Amniotic epithelial cell (primary cell): ENCODE measurements at regions not wholly inside any gene's neighbourhood (a gene's known extent, or its start where the extent isn't known, plus 50 kb on each side); places are given as distances from the start of the nearest gene placed in this dataset.
"Not testable (repeated sequence)": the region's sequence is repeated elsewhere in the genome, so short reads cannot be mapped to it uniquely, and the experiment has no call there.

Experiments used
- DNase-seq: peaks from one replicate; pipeline ENCODE4 v3.0.0-alpha.2; 2010; ENCODE audit warnings: low read depth

DNA sequence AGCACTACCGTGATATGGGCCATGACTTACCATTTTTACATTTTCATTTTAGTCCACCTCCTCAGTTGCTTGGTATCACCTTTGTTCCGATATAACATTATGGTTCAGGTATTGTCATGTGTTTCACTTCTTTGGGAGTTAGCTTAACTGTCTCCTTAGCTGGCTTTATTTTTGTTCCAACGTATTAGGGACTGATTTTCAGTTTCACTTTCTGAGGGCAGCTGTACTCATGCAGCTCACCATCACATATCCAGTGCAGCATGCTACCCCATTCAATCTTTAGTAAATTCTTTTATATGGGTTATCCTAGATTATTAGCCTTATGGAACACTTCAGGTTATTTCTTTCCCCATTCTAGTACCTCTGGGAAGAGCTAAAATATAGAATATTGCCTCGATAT is 362.2 kb upstream of the IRAK1BP1 start:
- no peak for DNase-seq

DNA sequence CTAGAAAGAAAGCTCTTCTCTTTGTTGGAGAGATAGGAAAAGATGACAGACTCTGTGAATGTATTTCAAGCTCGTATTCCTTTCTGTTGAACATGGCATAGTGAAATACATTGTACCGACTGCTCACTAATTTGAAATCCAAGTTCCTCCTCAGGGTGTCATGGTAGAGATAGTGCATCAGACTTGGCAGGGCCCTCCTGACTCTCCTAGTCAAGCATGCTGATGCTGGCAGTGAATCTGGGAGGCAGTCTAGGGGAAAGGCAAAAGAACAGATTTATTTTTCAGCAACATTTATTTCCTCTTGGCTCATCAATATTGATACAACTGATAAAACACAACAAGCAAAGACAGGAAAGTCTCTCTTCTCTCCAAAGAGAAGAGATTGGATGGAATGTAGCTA is 356.3 kb upstream of the IRAK1BP1 start:
- no peak for DNase-seq

DNA sequence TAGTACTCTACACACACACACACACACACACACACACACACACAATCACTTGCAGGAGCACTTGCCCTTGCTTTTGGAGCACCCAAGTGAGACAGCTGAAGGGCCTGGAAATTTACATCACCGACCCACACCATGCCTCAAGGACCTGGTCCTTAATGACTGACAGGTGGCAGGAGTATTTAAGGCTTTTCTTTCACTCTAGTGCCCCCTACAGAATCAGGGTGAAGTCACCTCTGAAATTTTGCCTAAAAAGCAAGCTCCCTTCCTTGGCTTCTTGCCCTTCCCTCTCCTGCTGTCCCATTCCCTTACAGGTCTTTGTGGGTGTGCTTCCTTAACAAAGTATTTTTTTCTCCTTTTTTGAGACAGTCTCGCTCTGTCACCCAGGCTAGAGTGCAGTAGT is 353.5 kb upstream of the IRAK1BP1 start:
- DNase-seq = no peak

DNA sequence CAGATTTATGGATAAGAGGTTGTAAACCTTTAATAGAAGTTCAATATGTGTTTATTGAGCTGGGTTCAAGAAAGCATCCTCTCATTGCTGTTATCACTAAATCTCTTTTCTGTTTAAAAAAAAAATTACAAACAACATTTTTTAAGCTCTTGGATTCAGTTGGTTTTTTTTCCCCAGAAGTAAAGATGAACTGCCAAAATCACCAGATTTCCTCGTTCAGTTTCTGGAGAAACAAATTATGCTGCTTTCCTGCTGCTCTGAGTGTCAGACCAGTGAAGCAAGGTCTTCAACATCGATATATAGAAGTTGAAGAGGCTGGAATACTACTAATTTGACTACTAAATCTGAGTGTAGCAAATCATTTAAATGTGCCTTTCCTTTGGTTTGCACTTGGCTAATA is 352.1 kb upstream of the IRAK1BP1 start:
- no peak for DNase-seq

DNA sequence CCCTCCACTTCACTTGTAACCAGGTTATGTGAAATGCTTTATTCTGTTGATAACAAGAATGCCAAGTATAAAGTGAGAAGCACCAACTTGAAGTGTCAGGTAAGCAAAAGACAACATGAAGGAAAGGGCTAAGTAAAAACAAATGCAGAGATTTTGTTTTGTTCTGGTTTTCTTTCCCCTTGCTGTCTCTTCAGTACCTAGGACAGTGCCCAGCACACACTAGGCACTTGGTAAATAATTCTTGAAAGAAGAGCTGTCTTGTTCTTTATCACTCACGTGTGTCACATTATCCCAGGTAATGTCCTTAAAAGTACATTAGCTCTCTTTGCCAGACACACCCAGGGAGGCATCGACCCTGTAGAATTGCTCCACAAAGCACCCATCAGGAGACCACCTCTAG is 350.0 kb upstream of the IRAK1BP1 start:
- no peak for DNase-seq

DNA sequence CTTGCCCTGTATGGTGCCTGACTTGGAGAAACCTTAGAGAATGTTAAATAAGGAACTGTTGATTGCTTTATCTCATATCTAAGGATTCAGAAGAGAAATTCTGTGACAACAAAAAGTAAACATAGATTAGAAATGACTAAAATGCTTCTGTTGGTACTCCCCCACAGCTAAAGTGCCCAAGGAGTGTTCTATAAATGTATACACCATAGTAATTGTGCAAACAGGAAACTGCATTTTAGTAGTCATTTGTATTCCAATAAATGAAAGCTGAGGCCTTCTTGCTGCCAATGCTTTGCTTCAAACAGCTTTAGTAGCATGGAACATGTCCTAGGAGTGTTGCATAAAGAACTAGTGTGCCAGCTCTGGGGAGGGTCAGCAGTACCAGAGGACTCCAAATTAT is 343.7 kb upstream of the IRAK1BP1 start:
- peak; percentile 2 for DNase-seq

DNA sequence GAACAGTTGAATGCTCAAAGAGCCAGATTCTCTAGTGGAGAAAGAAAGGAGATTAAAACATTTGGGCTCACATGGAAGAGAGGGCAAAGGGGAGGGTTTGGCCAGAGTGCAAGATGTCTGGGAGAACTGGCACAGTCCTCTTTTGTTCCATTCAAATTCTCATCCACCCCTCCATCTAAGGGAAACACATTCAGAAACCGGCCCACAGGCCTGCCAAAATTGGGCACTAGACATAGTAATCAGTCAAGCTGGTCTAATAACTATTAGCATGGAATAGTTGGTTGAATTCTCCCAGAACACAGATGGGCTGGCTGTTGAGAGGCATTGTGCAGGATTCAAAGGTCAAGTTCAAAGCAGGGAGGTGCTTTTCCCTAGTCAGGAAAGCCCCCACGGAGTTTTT is 341.4 kb upstream of the IRAK1BP1 start:
- no peak for DNase-seq

DNA sequence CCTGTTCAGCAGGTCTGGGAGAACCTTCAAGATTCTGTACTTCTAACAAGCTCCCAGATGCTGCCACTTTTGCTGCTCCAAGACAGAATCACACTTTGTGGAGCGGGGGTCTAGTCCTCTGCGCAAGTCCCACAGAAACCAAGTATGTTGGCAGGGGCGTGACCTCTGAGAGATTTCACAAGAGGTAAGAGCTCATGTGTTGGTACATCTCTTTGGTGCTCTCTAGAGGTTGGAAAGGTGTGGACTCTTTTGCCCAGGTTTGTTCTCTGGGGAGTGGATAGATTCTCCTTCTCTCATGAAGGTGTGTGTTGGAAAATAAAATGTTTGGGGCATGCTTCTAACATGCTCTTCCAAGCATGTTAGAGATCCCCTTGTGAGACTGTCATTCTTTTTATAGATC is 340.9 kb upstream of the IRAK1BP1 start:
- DNase-seq = no peak

DNA sequence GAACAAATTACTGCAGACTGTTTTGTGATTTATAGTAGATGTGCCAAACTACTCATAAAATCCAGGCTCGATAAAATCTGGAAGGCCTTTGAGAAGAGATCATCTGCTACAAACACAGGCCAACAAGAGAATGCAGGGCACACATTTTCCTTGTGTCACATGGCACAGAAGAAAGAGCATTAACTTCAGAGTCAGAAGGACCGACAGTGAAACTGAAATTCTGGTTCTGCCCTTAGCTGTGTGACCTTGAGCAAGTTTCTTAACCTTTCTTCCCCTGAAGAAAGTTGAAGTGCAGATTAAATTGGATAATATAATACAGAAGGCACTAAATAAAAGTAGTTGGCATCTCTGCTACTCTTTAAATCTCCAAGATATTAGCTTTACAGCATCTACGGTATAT is 338.4 kb upstream of the IRAK1BP1 start:
- DNase-seq = no peak

DNA sequence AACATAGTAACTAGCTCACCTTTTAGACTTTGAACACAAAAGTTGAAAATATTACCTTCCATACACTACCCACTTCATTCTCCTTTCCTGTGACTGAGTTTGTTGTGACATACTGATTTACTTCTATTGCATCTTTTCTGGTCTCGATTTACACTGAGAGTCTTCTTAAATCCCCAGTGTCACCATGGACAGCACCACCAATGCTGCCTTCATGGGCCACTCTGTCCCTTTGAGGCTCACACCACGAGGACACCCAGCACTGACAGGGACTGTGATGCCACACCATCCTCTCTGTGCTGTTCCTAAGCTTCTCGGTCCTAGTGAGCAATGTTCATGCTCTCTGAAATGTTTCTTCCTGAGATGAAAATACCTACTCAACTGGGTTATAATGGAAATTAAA is 337.1 kb upstream of the IRAK1BP1 start:
- no peak for DNase-seq

DNA sequence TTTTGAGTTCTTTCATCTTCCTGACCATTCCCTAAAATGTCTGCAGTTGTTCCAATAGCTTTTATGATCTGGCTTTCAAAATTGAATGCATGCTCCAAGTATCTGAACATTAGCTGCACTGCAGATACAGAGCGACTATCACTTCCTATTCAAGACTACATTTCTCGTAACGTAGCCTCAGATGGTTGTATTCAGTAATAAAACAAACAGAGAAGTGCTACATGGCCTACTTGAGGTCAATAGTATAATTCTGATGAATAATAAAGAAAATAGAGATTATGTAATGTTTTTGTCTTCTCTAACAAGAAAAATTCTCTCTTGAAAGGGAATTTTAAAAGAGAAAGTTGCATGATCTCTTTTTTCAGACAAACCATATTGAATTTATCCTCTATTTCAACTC is 333.9 kb upstream of the IRAK1BP1 start:
- no peak for DNase-seq

DNA sequence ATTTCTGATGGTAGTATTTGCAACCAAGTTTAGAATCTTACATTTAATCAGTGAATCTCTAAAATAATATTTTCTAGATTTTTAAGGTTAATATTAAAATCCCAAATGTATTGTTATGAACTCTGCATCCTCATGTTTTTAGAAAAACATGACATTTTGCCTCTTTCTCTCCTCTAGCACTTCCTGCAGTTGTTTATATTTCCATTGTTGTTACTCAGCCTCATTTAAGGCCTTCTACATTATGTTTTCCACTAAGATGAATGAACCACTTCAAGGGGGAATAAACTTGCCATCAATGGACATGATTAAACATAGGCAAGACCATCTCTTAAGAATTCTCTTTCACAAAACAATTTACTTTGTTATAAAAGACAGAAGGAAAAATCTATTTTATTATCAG is 333.5 kb upstream of the IRAK1BP1 start:
- no peak for DNase-seq

DNA sequence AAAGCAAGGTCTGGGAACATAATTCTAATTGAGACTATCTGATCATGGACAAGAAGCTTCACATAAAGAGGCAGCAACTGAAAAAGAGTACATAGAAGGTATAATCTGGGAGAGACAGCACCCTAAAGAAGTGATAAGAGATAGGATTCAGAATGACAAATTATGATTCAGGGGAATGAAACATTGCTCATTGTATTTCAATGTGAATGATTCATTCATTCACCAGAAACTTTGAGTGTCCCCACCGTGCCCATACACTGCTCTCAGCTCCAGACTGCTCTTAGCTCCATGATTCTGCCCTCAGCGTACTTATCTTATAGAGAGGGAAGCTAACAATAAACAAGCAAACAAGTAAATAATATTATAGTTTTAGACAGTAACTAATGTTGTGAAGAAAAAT is 329.3 kb upstream of the IRAK1BP1 start:
- DNase-seq = no peak

DNA sequence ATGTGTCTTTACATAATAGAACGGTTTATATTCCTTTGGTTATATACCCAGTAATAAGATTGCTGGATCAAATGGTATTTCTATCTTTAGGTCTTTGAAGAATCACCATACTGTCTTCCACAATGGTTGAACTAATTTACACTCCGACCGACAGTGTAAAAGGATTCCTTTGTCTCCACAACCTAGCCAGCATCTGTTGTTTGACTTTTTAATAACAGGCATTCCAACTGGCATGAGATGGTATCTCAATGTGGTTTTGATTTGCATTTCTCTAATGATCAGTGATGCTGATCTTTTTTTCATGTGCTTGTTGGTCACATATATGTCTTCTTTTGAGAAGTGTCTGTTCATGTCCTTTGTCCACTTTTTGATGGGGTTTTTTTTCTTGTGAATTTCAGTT is 319.7 kb upstream of the IRAK1BP1 start:
- not testable (repeated sequence) for DNase-seq

DNA sequence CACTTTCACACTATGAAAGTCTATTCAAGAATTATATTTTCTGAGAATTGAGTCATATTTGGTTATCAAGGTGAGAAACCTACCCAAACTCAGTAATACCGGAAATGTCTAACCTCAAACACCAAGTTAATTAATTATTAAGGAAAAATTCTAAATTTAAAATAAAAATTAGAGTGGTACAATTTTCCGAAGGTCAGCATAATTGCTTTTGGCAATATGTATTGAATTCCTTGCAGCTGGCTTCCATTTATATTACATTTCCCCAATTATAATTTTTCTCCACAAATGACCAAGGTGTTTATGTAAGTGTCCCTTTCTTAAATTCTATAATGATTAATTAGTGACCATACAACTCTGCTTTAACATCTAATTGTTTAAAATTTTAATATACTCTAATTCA is 316.0 kb upstream of the IRAK1BP1 start:
- no peak for DNase-seq

DNA sequence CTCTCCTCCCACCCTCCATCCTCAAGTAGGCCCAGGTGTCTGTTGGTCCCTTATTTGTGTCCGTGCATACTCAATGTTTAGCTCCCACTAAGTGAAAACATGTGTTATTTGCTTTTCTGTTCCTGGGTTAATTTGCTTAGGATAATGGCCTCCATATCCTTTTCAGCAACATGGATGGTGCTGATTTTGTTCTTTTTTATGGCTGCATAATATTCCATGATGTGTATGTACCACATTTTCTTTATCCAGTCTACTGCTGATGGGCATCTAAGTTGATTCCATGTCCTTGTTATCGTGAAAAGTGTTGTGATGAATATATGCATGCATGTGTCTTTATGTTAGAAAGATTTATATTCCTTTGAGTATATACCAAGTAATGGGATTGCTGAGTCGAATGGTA is 314.9 kb upstream of the IRAK1BP1 start:
- DNase-seq = no peak

DNA sequence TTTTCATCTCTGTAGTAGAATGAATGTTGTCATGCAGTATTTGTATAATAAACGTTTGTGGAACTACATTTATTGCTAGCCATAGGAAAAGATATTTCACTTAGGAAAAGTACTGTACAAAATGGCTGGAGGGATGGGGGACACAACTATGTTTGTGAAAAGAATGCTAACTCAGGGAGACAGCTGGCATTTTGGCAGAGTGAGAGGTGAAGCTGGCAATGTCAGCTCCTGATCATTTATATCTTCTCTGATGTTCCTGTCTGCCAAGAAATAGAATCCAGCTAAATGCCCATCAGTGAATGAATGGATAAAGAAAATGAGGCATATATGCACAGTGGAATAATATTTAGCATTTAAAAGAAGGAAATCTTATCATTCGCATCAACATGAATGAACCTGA is 313.0 kb upstream of the IRAK1BP1 start:
- DNase-seq = no peak

DNA sequence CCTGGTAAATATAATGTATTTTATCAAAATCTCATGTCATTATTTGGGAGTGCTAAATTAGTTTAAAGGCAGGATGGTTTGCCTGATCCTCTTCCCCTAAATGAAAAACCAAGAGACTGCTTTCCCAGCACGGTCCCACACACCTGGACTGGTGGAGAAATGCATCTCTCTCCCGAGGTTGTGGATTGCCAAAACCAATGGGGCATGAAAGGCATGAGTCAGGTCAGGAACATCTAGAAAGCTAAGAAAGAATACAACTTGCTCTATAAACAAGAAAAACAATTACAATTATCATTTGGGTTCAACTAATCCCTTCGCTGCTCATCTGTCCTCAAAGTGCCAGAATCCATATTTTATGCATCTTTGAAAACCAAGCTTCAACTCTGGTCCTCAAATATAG is 308.3 kb upstream of the IRAK1BP1 start:
- no peak for DNase-seq

DNA sequence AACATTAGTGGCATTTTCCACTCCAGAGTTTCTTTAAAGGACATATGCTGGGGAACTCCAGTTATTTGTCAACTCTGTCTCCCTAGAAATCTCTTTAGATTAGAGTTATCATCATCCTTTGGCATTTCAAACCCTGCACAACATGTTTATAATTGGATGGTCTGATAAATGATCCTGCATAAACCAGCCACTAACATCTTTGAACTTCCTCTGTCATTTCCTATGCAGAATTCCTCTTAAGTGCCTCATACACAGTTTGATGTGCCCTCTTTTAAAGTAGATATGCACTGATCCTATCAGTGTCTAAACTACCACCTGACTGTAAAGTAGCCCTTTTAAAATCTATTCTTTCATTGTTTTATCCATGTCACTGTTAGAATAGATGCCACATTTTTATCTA is 306.3 kb upstream of the IRAK1BP1 start:
- DNase-seq = no peak

DNA sequence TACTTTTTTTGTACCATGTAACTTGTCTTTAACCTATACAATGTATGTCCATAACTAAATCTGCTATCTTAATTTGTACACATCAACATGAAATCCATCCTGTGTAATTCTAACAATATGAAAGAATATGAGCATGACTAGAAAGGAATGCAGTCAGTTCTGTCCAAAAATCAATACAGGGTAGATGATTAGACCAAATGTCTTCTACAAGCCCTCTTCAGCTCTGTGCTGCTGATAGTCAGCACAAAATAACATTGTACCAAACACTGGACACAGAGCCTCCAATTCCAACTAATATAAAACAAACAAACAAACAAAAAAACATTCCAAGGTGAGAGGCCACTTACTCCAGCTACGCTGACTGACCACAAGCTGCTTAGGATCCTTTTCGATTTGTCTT is 301.4 kb upstream of the IRAK1BP1 start:
- DNase-seq = no peak

DNA sequence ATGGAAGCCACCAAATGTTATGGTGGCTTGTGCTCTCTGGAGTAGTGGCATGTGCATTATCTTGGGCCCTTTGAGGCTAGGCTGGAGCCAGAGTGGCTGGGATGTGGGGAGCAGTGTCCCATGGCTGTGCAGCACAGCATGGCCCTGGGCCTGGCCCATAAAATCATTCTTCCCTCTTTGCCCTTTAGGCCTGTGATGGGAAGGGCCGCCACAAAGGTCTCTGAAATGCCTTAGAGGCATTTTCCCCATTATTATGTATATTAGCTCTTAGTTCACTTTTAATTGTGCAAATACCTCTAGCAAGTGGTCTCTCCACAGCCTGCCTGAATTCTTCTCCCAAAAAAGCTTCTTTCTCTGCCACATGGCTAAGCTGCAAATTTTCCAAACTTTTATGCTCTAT is 297.3 kb upstream of the IRAK1BP1 start:
- DNase-seq = no peak

DNA sequence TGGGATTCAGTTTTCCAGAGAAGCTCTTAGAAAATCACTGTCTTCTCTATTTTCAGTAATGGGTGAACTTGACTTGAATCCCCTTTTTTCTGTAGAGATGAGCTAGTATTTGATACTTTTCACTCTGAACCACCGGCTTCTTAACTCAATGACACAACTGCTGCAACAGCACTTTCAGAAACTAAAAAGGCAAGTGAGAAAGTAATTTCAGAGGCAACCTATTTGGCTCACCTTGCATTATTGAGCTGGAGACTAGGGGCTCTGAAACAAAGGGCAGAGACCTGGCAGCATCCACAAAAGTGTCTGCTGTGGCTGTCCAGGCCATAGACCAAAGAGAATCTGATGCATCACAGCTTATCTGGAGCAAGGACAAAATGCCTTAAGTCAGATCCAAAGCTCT is 289.8 kb upstream of the IRAK1BP1 start:
- no peak for DNase-seq

DNA sequence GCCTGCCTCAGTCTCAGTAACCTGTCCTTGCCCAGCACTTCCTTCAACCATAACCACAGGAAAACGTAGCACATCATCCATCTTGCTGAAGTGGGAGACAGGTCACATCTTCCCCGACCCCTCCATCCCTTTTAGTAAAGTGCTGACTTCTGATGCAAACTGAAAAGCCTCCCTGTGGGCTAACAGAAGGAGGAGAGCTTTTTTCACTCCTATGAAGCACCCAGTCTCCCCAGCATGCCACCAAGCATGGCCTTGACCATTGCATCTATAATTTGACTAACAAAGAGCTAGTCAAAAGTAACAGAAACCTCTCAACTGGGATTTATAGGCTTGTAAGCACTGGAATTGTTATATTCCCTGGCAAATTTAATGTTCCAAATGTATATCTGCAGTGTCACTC is 288.9 kb upstream of the IRAK1BP1 start:
- no peak for DNase-seq

DNA sequence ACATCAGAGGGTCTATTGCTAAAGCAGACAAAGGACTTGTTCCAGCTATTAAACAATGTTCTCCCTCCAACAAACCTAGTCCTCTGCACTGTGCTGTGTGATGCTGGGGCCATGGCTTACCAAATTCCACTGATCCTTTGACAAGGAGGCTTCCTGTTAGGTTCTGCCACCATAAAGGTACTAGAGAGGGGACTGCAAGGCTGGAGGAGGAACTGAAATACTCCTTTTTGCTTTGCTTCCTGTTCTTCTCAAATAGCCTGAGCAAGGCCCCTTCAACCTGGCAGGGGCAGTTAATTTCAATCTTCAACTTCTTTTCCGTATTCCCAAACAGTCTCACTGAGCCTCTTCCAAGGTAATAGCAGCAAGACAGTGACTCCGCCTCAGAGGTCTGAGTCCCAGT is 286.4 kb upstream of the IRAK1BP1 start:
- no peak for DNase-seq

DNA sequence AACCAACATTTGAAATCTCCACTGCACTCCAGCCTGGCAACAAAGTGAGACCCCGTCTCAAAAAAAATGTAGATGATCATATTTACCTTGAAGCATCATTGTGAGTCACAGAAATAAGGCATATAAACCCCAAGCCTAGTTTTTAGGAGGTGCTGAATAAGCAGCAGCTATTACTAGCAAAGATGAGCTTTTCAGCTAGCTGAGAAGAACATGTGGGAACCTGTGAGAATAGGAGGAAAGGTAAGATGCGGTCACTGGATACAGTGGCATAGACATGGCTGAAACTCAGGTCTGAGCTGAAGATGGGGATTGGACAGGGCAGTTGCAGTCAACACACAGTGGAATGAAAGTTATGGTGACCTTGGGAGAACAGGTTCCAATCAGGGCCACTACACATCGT is 284.3 kb upstream of the IRAK1BP1 start:
- DNase-seq = no peak

DNA sequence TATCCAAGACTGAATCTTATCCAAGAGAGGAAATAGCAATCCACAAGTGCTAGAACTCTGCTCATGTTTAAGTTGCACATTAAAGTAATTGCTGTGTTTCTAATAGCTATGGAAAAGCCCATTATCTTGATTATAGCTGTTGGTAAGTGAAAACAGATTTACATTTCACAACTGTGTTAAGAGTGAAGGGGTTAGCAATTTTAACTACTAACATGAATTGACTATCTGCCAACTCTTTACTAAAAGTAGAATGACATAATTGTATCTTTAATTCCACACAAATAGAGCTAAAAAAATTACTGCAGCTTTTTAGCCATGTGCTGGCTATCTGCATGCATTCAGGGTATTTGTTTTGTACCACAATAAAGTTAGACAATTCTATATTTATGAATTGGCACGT is 277.9 kb upstream of the IRAK1BP1 start:
- DNase-seq = no peak
